AG20443 (cell line): ENCODE measurements at regions not wholly inside any gene's neighbourhood (a gene's known extent, or its start where the extent isn't known, plus 50 kb on each side); places are given as distances from the start of the nearest gene placed in this dataset.
"Not testable (repeated sequence)": the region's sequence is repeated elsewhere in the genome, so short reads cannot be mapped to it uniquely, and the experiment has no call there.

Experiments used
- DNase-seq: peaks from one replicate; pipeline ENCODE4 v3.0.0; 2012; ENCODE audit warnings: low spot score, mixed read lengths

GRCh38 chr3:193801097-193801496 lies 208.1 kb downstream of the OPA1 start:
- DNase-seq = no peak

GRCh38 chr3:193803288-193803687 lies 210.3 kb downstream of the OPA1 start:
- DNase-seq = no peak

GRCh38 chr3:193805448-193805847 lies 212.4 kb downstream of the OPA1 start:
- DNase-seq = no peak

GRCh38 chr3:193808317-193808716 lies 215.3 kb downstream of the OPA1 start:
- no peak for DNase-seq

DNA sequence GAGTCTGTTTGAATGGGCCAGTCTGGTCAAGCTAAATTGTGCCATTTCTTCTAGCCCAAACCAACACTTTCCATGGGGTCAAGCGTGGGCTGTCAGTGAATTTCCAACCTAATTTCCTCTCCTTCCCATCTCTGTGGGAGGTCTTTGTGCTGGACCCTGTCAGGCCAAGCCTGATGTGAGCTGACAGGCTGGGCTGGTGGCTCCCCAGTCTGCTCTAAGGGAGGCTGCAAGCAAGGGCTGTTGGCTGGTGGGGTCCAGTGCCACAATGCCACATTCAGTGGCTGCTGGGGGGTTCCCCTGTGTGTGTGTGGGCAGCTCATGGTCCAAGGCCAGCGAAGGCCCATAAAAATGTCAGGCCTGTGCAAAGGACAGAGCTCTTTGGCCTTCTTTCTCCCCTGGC lies 216.1 kb downstream of the OPA1 start:
- no peak for DNase-seq

- DNase-seq = no peak
Observed at GRCh38 chr3:193812078-193812725, 219.2 kb downstream of the OPA1 start.

- DNase-seq = no peak
Observed at GRCh38 chr3:193812791-193813500, 219.9 kb downstream of the OPA1 start.

DNA sequence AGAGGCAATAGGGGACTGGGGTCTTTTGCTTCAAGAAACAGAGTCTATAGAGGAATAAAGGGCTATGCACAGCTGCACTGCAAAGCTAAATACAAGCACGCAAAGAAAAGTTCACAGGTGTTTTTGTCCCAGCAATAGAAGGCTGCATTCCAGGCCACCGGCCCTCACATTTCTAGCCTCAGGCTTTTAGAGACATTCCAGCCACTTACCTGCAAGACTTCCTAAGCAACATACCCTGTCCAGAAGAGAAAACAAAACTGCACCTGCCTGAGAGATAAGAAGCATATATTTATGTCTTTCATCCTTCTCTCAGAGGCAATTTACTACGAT lies 220.5 kb downstream of the OPA1 start:
- DNase-seq = no peak

GRCh38 chr3:193814166-193814892 lies 221.3 kb downstream of the OPA1 start:
- no peak for DNase-seq

GRCh38 chr3:193815246-193816027 lies 222.4 kb downstream of the OPA1 start:
- DNase-seq = no peak

DNA sequence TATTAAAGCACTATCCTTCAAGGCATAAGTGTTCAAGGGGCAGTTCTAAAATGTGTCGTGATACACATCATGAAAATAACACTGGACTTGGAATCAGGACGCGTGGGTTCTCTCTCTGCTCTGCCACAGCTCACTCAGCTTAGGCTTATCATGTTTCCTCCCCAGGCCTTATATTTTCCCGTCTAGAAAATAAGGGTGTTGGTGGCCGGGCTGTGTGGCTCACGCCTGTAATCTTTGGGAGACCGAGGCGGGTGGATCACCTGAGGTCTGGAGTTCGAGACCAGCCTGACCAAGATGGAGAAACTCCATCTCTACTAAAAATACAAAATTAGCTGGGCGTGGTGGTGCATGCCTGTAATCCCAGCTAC lies 223.0 kb downstream of the OPA1 start:
- DNase-seq = no peak

- DNase-seq = peak; percentile 66
Observed at GRCh38 chr3:193816656-193817311, 223.8 kb downstream of the OPA1 start.

- no peak for DNase-seq
Observed at GRCh38 chr3:193819117-193820010, 226.4 kb downstream of the OPA1 start.

- no peak for DNase-seq
Observed at GRCh38 chr3:193821151-193821668, 228.2 kb downstream of the OPA1 start.

GRCh38 chr3:193822492-193823212 lies 229.6 kb downstream of the OPA1 start:
- DNase-seq = no peak

- DNase-seq = not testable (repeated sequence)
Observed at GRCh38 chr3:193823213-193823605, 230.2 kb downstream of the OPA1 start.

DNA sequence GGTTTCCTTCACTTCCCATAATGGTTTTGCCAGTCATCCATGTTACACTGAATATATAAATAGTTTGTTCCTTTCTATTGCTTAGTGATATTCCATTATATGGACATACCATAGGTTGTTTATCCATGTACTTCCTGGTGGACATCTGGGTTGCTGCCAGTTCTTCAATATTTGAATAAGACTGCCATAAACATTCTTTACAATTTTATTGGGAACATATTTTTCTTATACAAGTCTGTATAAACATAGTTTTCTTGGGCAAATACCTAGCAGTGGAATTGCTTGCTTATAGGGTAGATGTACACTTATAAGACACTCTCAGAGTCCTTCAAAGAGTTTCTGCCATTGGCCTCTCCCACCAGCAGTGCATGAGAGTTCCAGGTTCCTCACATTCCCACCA lies 231.4 kb downstream of the OPA1 start:
- no peak for DNase-seq

DNA sequence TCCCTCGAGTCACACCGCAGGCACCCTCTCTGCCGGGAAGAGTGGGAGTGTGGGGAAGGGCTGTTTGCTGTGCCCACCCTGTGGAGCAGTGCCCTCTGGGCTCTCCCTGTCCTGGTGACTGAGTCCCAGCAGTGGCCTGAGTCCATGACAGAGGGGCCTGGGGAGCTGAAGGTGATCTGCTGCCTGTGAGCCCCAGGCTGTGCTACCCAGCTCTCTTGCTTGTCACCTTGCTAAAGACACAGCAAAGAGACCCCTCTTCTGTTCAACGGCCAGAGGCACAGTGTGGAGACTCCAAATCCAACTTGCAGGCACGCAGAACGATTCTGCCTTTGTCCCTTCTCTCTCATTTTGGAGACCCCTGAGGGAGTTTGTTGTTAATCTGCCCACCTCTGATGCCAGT lies 232.6 kb downstream of the OPA1 start:
- DNase-seq = no peak

GRCh38 chr3:193826159-193826795 lies 233.3 kb downstream of the OPA1 start:
- peak; percentile 77 for DNase-seq
